HepG2 (cell line): ENCODE measurements at regions not wholly inside any gene's neighbourhood (a gene's known extent, or its start where the extent isn't known, plus 50 kb on each side); places are given as distances from the start of the nearest gene placed in this dataset.

ENCODE experiments used
- ATAC-seq: fragments of 200-7000 bp; cut with Tn5 transposase; 3 replicates; pipeline ENCODE4 v1.9.1; 2020; ENCODE audit warnings: mild to moderate bottlenecking, moderate library complexity
- BruUV-seq: library from RNA; stranded (reverse); fragments of 400-500 nt; replicated peaks from 2 replicates; lab custom pipeline; 2021; lab: Mats Ljungman, UMichigan
- CTCF ChIA-PET: fragments of 300-600 bp; formaldehyde crosslinking; extraction: SDS; loops from one replicate; lab custom pipeline; 2021; ENCODE audit warnings: low total read pairs, inconsistent platforms, low intra/inter-chr PET ratio; lab: Yijun Ruan, JAX
- POLR2A ChIA-PET: fragments of 350-600 bp; sonication (Branson Sonifier 250); formaldehyde crosslinking; loops from one replicate; lab custom pipeline; 2020; ENCODE audit warnings: antibody characterized with exemption, inconsistent platforms; lab: Yijun Ruan, JAX
- DNase-seq: peaks from one replicate; pipeline ENCODE4 v3.0.0-alpha.2; 2015; ENCODE audit warnings: low spot score
- FAIRE-seq: peaks from 3 replicates; lab custom pipeline; 2011; peaks lifted over from hg19 to GRCh38; lab: Jason Lieb, UNC
- H2AFZ ChIP-seq: one replicate; pipeline ENCODE4 v1.6.1; 2011; ENCODE audit warnings: low read length, inconsistent platforms
- H3K27ac ChIP-seq: fragments of 300-600 bp; 3 replicates; pipeline ENCODE4 v1.8.0; 2011; ENCODE audit warnings: mixed run types, mild to moderate bottlenecking, mixed read lengths, low read length, inconsistent platforms; ENCODE audit not compliant: insufficient read depth; ENCODE audit errors: extremely low read length
- H3K27me3 ChIP-seq, 2 experiments: fragments of 200-600 bp in 1 of 2; 2 replicates in 1 of 2; 3 replicates in 1 of 2; pipeline versions ENCODE4 v1.6.0 to v1.8.0; 2011; ENCODE audit warnings: low read length in 2 of 2, mild to moderate bottlenecking in 2 of 2, moderate library complexity in 2 of 2, inconsistent platforms in 1 of 2; ENCODE audit not compliant: insufficient read depth in 2 of 2, control insufficient read depth in 1 of 2
- H3K36me3 ChIP-seq, 2 experiments: fragments of 200-600 bp in 1 of 2; replicated peaks in 1 of 2; 2 replicates in 1 of 2; 3 replicates in 1 of 2; pipeline versions ENCODE4 v1.5.1 to v1.8.0; 2011; ENCODE audit warnings: low read length in 2 of 2, inconsistent platforms in 1 of 2; ENCODE audit not compliant: insufficient read depth in 2 of 2, control insufficient read depth in 1 of 2
- H3K4me1 ChIP-seq: 2 replicates; pipeline ENCODE4 v1.5.1; 2012; ENCODE audit warnings: low read length, inconsistent platforms; ENCODE audit not compliant: insufficient read depth
- H3K4me2 ChIP-seq: 2 replicates; pipeline ENCODE4 v1.6.0; 2011; ENCODE audit warnings: low read depth, low read length, inconsistent platforms
- H3K4me3 ChIP-seq, 3 experiments: fragments of 200-600 bp in 1 of 3; sonication (generic), shearing (Covaris generic) in 1 of 3; replicated peaks in 1 of 3; 2 replicates each; pipeline ENCODE4 v1.5.1; 2011 to 2016; ENCODE audit warnings: low read length in 3 of 3, inconsistent platforms in 2 of 3, low read depth in 2 of 3, mild to moderate bottlenecking in 2 of 3, control low read depth in 1 of 3, mixed read lengths in 1 of 3; ENCODE audit not compliant: insufficient read depth in 1 of 3
- H3K79me2 ChIP-seq: one replicate; pipeline ENCODE4 v1.6.1; 2011; ENCODE audit warnings: low read length, inconsistent platforms; ENCODE audit not compliant: insufficient read depth
- H3K9ac ChIP-seq: 2 replicates; pipeline ENCODE4 v1.6.0; 2011; ENCODE audit warnings: mild to moderate bottlenecking, low read depth, low read length, inconsistent platforms; ENCODE audit not compliant: insufficient read depth
- H3K9me3 ChIP-seq: 2 replicates; pipeline ENCODE4 v1.5.1; 2012; ENCODE audit warnings: mild to moderate bottlenecking, low read length
- H4K20me1 ChIP-seq: 2 replicates; pipeline ENCODE4 v1.6.0; 2011; ENCODE audit warnings: inconsistent platforms, mild to moderate bottlenecking, low read length, moderate library complexity; ENCODE audit not compliant: insufficient read depth
- ADNP ChIP-seq: sonication (generic); formaldehyde crosslinking; IDR thresholded peaks from 2 replicates; pipeline ENCODE4 v1.4.0; 2020; ENCODE audit warnings: missing genetic modification reagents
- DNMT1 ChIP-seq: sonication (generic); formaldehyde crosslinking; IDR thresholded peaks from 2 replicates; pipeline ENCODE4 v1.5.1; 2020; ENCODE audit warnings: mild to moderate bottlenecking, missing genetic modification reagents
- FOXO4 ChIP-seq: sonication (generic); formaldehyde crosslinking; conservative IDR thresholded peaks from 2 replicates; pipeline ENCODE4 v1.8.1; 2023; ENCODE audit warnings: missing genetic modification reagents
- GABPA ChIP-seq, 2 experiments: IDR thresholded peaks; 2 replicates each; pipeline ENCODE4 v1.6.1; 2011 to 2016; ENCODE audit warnings: low read depth in 2 of 2, low read length in 1 of 2, missing biosample characterization in 1 of 2, missing genetic modification characterization in 1 of 2
- IRX3 ChIP-seq: sonication (generic); formaldehyde crosslinking; IDR thresholded peaks from 2 replicates; pipeline ENCODE4 v1.8.1; 2023; ENCODE audit warnings: mild to moderate bottlenecking, low read depth, missing genetic modification reagents, borderline replicate concordance
- NFYB ChIP-seq: sonication (generic); formaldehyde crosslinking; IDR thresholded peaks from 2 replicates; pipeline ENCODE4 v1.4.0; 2020; ENCODE audit warnings: missing genetic modification reagents
- ZBTB10 ChIP-seq: sonication (generic); formaldehyde crosslinking; IDR thresholded peaks from 2 replicates; pipeline ENCODE4 v1.4.0; 2020; ENCODE audit warnings: missing genetic modification reagents, borderline replicate concordance
- ZBTB34 ChIP-seq: sonication (generic); formaldehyde crosslinking; IDR thresholded peaks from 2 replicates; pipeline ENCODE4 v1.8.0; 2022; ENCODE audit warnings: mild to moderate bottlenecking, missing genetic modification reagents
- ZNF281 ChIP-seq: sonication (generic); formaldehyde crosslinking; IDR thresholded peaks from 2 replicates; pipeline ENCODE4 v1.4.0; 2020; ENCODE audit warnings: missing genetic modification reagents, borderline replicate concordance
- ZNF30 ChIP-seq: sonication (generic); formaldehyde crosslinking; IDR thresholded peaks from 2 replicates; pipeline ENCODE4 v1.5.0; 2020; ENCODE audit warnings: mild to moderate bottlenecking, missing genetic modification reagents
- ZNF33B ChIP-seq: sonication (generic); formaldehyde crosslinking; IDR thresholded peaks from 2 replicates; pipeline ENCODE4 v1.5.1; 2020; ENCODE audit warnings: mild to moderate bottlenecking, missing genetic modification reagents
- ZNF713 ChIP-seq: sonication (generic); formaldehyde crosslinking; IDR thresholded peaks from 2 replicates; pipeline ENCODE4 v1.4.0; 2020; ENCODE audit warnings: mild to moderate bottlenecking, missing genetic modification reagents
- WGBS: methylation state at CpG from one replicate; pipeline ENCODE4 v1.1.6; 2017; ENCODE audit warnings: low lambda C conversion rate; 5-methylcytosine and 5-hydroxymethylcytosine counted together
- in situ Hi-C: cut with HindIII; loops from 2 replicates; pipeline ENCODE4 v1.10.0; 2017; ENCODE audit warnings: low pct_unique_long_range_greater_than_20kb; ENCODE audit not compliant: extremely low pct_ligation_motif_present
- intact Hi-C: fragments of 100-400 bp; cut with micrococcal nuclease; formaldehyde crosslinking; loops from one replicate; pipeline ENCODE4 v1.10.0; 2022; ENCODE audit not compliant: unreplicated experiment

- intact Hi-C loops (no loop called here), in situ Hi-C loops (no loop called here)
- H3K4me1 ChIP-seq = no peaks in the 10 kb centered on the region
- H3K4me2 ChIP-seq = no peak overlapping the region
- H3K27me3 ChIP-seq = no peaks in the 10 kb centered on the region; a peak in 1 of 5 replicates
- no peaks in the 10 kb centered on the region for H3K9me3 ChIP-seq
- 76% methylated on average over 11 of the region's 12 CpGs for WGBS
- H3K4me3 ChIP-seq = no peak overlapping the region
- no peaks in the 10 kb centered on the region for H3K36me3 ChIP-seq
- H3K79me2 ChIP-seq = no peaks in the 10 kb centered on the region
- no peak overlapping the region for H3K9ac ChIP-seq
- no TSS peak for BruUV-seq
- no peak for ATAC-seq
- no peak for DNase-seq
- no peak overlapping the region for H2AFZ ChIP-seq
- CTCF ChIA-PET = no interaction called here
- TF ChIP-seq ZNF713 (CRISPR knock-in tag) = no peak
- no peak for TF ChIP-seq NFYB (CRISPR knock-in tag)
- no peak for TF ChIP-seq IRX3 (CRISPR knock-in tag)
- TF ChIP-seq ADNP (CRISPR knock-in tag) = no peak
- TF ChIP-seq ZNF30 = no peak
- no peak for TF ChIP-seq ZBTB34
- TF ChIP-seq ZBTB10 (CRISPR knock-in tag) = no peak
- no peak for TF ChIP-seq DNMT1 (CRISPR knock-in tag)
- no peak for TF ChIP-seq GABPA (IDR thresholded peaks at IDR 0.05; ENCODE audit: low read depth, low read length)
- no peak for TF ChIP-seq GABPA (CRISPR knock-in tag; IDR thresholded peaks at IDR 0.05; ENCODE audit: low read depth)
- TF ChIP-seq ZNF281 = no peak
- TF ChIP-seq ZNF33B (CRISPR knock-in tag) = no peak
- no peak for TF ChIP-seq FOXO4 (CRISPR knock-in tag)
- no peak overlapping the region for H3K27ac ChIP-seq
- POLR2A ChIA-PET = no interaction called here
- FAIRE-seq = no peak
- no peaks in the 10 kb centered on the region for H4K20me1 ChIP-seq
Observed at GRCh38 chr16:86985648-86986015, 331.6 kb downstream of the C16orf95 start.
